ENCODE measurements at regions not wholly inside any gene's neighbourhood (a gene's known extent, or its start where the extent isn't known, plus 50 kb on each side); places are given as distances from the start of the nearest gene placed in this dataset.

DNA sequence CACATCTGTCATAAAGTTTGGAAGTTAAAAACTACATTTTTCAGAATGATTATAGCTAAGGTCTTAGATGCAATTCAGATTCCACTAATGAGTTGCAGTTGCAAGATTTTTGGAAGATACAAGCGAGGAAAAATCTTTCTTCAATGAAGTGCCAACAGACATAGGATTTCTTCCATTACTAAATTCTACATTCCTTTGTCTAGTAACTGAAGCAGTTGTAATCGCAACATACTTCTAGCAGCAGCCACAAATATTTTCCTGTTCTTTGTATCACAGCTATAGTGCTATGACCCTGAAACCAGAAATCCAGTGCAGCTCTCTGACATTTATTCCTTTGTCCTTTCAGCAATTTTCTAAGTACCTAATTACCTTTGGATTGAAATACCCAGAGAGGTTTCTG lies 225.2 kb upstream of the SLIT2 start:
- TF ChIP-seq CTCF (IDR thresholded peaks at IDR 0.05 in 8 of 11, conservative IDR thresholded peaks at IDR 0.05 in 3 of 11) (no peak), POLR2A (IDR thresholded peaks at IDR 0.05) (no peak), POLR2AphosphoS5 (IDR thresholded peaks at IDR 0.05) (no peak)
